DND-41 (cell line): ENCODE measurements at regions not wholly inside any gene's neighbourhood (a gene's known extent, or its start where the extent isn't known, plus 50 kb on each side); places are given as distances from the start of the nearest gene placed in this dataset.
"Not testable (repeated sequence)": the region's sequence is repeated elsewhere in the genome, so short reads cannot be mapped to it uniquely, and the experiment has no call there.

Experiments
- ATAC-seq: fragments of 200-7000 bp; cut with Tn5 transposase; 3 replicates; pipeline ENCODE4 v1.9.1; 2021; ENCODE audit warnings: low read depth; ENCODE audit not compliant: insufficient read depth
- DNase-seq: peaks from one replicate; pipeline ENCODE4 v3.0.0-alpha.2; 2020
- H2AFZ ChIP-seq: 2 replicates; pipeline ENCODE4 v1.6.0; 2012; ENCODE audit warnings: low read depth, low read length
- H3K27ac ChIP-seq: 2 replicates; pipeline ENCODE4 v1.5.1; 2012; ENCODE audit warnings: low read length, inconsistent platforms
- H3K27me3 ChIP-seq: fragments of 200-600 bp; sonication (generic); 2 replicates; pipeline ENCODE4 v1.6.0; 2012; ENCODE audit warnings: low read length, mild to moderate bottlenecking, inconsistent platforms; ENCODE audit not compliant: insufficient read depth, poor library complexity
- H3K36me3 ChIP-seq: 2 replicates; pipeline ENCODE4 v1.5.1; 2012; ENCODE audit warnings: low read length, inconsistent platforms; ENCODE audit not compliant: insufficient read depth
- H3K4me1 ChIP-seq: 2 replicates; pipeline ENCODE4 v1.5.1; 2012; ENCODE audit warnings: mild to moderate bottlenecking, low read length; ENCODE audit not compliant: insufficient read depth
- H3K4me2 ChIP-seq: 2 replicates; pipeline ENCODE4 v1.6.0; 2012; ENCODE audit warnings: mild to moderate bottlenecking, moderate library complexity, low read length, inconsistent platforms; ENCODE audit not compliant: insufficient read depth
- H3K4me3 ChIP-seq, 2 experiments: fragments of 200-600 bp in 1 of 2; shearing (Covaris generic) in 1 of 2; 2 replicates each; pipeline ENCODE4 v1.5.1; 2012 to 2016; ENCODE audit warnings: inconsistent platforms in 2 of 2, low read length in 2 of 2, mild to moderate bottlenecking in 2 of 2, low read depth in 1 of 2, moderate library complexity in 1 of 2
- H3K79me2 ChIP-seq: 2 replicates; pipeline ENCODE4 v1.6.0; 2012; ENCODE audit warnings: low read length, inconsistent platforms; ENCODE audit not compliant: insufficient read depth
- H3K9ac ChIP-seq: 2 replicates; pipeline ENCODE4 v1.6.0; 2012; ENCODE audit warnings: low read depth, mild to moderate bottlenecking, inconsistent platforms, low read length, moderate library complexity
- H3K9me3 ChIP-seq: 2 replicates; pipeline ENCODE4 v1.5.1; 2012; ENCODE audit warnings: low read length, moderate library complexity, mild to moderate bottlenecking, inconsistent platforms; ENCODE audit not compliant: insufficient read depth, severe bottlenecking
- H4K20me1 ChIP-seq: 2 replicates; pipeline ENCODE4 v1.6.0; 2012; ENCODE audit warnings: low read length; ENCODE audit not compliant: insufficient read depth
- CTCF ChIP-seq: IDR thresholded peaks from 2 replicates; pipeline ENCODE4 v1.5.1; 2012; ENCODE audit warnings: borderline replicate concordance, low read length, moderate library complexity, mild to moderate bottlenecking; ENCODE audit not compliant: poor library complexity, severe bottlenecking; ENCODE audit errors: extremely low read depth
- EZH2 ChIP-seq: IDR thresholded peaks from 3 replicates; pipeline ENCODE4 v1.6.1; 2012; ENCODE audit warnings: borderline replicate concordance, low read depth, mild to moderate bottlenecking, moderate library complexity, low read length, inconsistent platforms; ENCODE audit not compliant: severe bottlenecking

DNA sequence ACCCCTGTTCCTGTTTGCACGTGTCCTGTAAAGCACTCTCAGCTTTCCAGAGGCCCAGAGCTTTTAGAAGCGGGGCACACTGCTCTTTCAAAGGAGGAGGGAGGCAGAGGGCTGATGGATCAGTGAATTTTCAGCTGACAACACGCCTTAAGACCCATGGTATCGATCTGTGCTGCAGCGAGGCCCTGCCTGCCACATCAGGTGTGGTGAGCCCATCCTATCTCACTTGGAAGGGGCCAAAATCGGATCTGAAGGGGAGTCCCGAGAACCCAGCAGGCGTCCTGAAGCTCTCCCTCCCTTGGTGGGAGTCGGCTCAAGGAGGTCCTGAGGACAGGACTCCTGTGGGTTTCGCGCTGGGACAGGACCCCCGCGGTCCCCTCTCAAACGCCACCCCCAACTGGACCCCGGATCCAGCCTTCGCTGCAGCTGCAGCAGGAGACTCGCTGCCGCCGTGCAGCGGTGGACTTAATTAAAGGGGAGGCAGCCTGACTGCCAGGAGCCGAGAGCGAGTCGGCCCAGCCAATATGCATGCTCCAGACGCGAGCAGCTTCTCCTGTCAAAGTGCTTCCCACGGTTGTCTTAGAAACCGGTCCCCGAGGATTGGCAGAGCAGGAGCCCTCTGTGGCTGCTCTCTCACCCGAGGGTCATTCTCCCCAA, 580.0 kb upstream of the ZNF337 start:
- ATAC-seq (no peak), DNase-seq (no peak)
- no peaks in the 10 kb centered on the region for H3K9me3 ChIP-seq
- H2AFZ ChIP-seq = no peak overlapping the region
- H3K27ac ChIP-seq = no peak overlapping the region
- no peaks in the 10 kb centered on the region for H4K20me1 ChIP-seq
- no peak overlapping the region for H3K9ac ChIP-seq
- TF ChIP-seq CTCF (no peak), EZH2 (no peak)
- no peaks in the 10 kb centered on the region for H3K36me3 ChIP-seq
- no peak overlapping the region for H3K4me3 ChIP-seq
- H3K27me3 ChIP-seq = no peaks in the 10 kb centered on the region
- H3K4me1 ChIP-seq = peaks cover 25% of the 10 kb centered on the region
- H3K4me2 ChIP-seq = no peak overlapping the region
- no peaks in the 10 kb centered on the region for H3K79me2 ChIP-seq

- H2AFZ ChIP-seq, H3K9me3 ChIP-seq, ATAC-seq, H3K4me1 ChIP-seq, DNase-seq, H4K20me1 ChIP-seq, H3K27ac ChIP-seq, H3K36me3 ChIP-seq, H3K79me2 ChIP-seq, H3K4me2 ChIP-seq, H3K27me3 ChIP-seq, H3K4me3 ChIP-seq, H3K9ac ChIP-seq: not testable (repeated sequence)
Observed at GRCh38 chr20:26268762-26269161, 572.1 kb upstream of the ZNF337 start.

DNA sequence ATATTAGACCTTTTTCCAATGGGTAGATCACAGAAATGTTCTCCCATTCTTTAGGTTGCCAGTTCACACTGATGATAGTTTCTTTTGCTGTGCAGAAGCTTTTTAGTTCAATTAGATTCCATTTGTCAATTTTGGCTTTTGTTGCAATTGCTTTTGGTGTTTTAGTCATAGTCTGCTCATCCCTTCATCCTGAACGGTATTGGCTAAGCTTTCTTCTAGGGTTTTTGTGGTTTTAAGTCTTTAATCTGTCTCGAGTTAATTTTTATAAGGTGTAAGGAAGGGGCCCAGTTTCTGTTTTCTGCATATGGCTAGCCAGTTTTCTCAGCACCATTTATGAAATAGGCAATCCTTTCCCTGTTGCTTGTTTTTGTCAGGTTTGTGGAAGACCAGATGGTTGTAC, 564.3 kb upstream of the ZNF337 start:
- not testable (repeated sequence) for H4K20me1 ChIP-seq, H2AFZ ChIP-seq, H3K4me2 ChIP-seq, H3K36me3 ChIP-seq, H3K27ac ChIP-seq, H3K9ac ChIP-seq, H3K27me3 ChIP-seq, DNase-seq, H3K4me3 ChIP-seq, H3K4me1 ChIP-seq, H3K9me3 ChIP-seq, H3K79me2 ChIP-seq
- ATAC-seq = peak; percentile 62; the same call in 2 of the 3 replicates

DNA sequence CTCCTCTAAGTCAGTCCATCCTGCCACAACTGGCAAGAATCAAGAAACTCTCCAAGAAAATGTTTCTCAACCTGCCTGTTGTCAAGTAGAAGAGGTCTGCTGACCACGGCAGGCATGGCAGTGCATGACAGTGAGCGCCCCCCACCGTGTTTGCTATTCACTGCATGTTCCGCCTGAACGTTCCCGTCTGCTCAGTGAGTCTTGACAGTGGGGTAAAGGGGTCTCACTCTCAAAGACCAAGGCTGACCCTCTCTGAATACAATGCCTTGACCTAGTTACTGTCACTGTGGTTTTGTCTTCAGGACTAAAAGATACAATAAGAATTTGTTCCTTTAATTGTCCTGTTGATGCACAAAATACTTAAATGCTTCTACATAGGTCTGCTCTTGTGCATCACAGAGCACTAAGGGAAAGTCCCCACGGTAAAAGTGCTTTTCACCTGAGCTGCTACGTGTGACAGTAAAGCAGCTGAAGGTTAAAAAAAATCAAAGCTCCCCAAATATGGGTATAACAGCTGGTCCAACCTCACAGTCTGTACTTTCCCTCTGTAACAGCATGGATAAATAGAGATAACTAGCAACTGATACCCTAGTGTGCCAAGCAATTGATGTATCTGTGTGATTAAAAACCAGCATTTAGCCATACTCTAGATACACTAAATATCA, 555.8 kb upstream of the ZNF337 start:
- H2AFZ ChIP-seq, H4K20me1 ChIP-seq, H3K4me2 ChIP-seq, H3K79me2 ChIP-seq, H3K4me3 ChIP-seq, H3K36me3 ChIP-seq, DNase-seq, H3K27ac ChIP-seq, H3K4me1 ChIP-seq, H3K9ac ChIP-seq, H3K27me3 ChIP-seq, ATAC-seq, H3K9me3 ChIP-seq: not testable (repeated sequence)

DNA sequence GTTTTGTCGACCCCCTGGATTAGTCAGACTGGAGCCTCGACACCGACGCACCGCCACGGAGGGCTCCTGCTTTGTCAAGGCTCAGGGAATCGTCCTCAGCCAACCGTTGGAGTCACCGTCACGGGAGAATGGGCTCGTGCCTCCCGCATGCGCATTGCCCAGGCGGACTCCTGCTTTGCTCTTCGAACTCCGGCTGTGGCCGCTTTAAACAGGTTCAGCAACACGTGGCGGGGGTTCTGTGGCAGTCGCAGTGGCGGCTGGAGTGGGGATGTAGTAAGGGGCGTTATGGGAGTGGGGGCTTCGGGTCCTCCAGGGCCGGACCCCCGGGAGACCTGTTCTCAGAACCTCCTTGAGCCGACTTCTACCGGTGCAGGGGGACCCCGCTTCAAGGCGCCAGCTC, 554.7 kb upstream of the ZNF337 start:
- H4K20me1 ChIP-seq, H3K4me1 ChIP-seq, H3K4me2 ChIP-seq, H3K27ac ChIP-seq, ATAC-seq, H3K79me2 ChIP-seq, H2AFZ ChIP-seq, H3K9ac ChIP-seq, H3K4me3 ChIP-seq, DNase-seq, H3K36me3 ChIP-seq, H3K9me3 ChIP-seq, H3K27me3 ChIP-seq: not testable (repeated sequence)

DNA sequence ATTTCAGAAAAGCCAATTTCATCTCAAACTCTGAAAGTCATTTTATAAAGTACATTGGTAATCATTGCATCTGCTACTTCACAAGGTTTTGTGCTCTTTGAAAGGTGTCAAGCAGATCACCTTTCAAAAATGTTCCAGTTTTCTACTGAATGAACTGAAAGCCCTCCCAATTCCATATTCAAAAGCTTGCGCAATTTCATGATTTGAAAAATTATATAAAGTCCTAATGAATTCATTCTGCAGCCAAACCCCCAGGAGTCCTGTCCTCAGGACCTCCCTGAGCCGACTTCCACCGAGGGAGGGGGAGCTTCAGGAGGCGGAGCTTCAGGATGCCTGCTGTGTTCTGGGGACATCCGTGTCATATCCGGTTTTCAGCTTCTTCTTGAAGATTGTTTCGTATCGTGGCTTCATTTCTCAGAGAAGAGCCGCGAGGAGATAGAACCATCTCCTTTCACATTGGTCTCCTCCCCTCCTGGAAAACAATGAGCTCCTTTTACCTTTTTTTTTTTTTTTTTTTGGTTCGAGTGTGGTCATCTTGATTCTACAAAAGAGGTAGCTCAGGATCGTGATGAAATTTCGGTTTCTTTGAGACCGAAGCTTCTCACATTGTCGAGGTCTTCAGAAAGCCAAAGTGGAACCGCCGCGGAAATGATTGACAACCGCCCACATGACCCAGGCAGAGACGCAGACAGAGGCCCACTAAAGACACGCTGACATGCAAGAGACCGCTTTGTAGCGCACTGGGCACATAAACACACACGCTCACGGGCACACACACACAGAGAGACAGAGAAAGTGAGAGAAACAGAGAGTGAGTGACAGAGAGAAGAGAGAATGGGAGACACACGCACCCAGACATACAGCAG, 553.8 kb upstream of the ZNF337 start:
- not testable (repeated sequence) for H3K79me2 ChIP-seq, H3K27ac ChIP-seq, H4K20me1 ChIP-seq, H2AFZ ChIP-seq, H3K9ac ChIP-seq, H3K9me3 ChIP-seq, H3K4me3 ChIP-seq, H3K36me3 ChIP-seq, H3K27me3 ChIP-seq, H3K4me2 ChIP-seq, ATAC-seq, DNase-seq, H3K4me1 ChIP-seq
